ENCODE measurements at regions not wholly inside any gene's neighbourhood (a gene's known extent, or its start where the extent isn't known, plus 50 kb on each side); places are given as distances from the start of the nearest gene placed in this dataset.

DNA sequence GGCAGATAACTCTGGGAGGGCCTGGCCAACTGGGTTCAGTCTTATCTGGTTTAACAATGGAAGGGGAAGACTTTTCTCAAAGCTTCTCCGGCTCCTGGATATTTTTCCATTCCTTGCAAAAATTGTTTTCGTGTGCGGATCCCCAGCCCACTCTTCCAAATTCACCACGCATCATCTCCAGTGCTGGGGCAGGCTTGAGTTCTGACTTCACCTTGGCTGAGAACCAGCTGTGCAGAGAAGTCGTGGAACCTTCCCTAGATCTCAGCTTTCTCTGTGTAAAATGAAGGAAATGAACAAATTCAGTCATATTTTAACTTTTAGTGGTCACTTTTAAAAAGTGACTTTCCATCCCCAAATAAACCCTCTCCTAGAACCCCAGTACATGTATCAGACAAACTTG is 297.0 kb downstream of the TCF7L2 start:
- TF ChIP-seq, protein P1, sequence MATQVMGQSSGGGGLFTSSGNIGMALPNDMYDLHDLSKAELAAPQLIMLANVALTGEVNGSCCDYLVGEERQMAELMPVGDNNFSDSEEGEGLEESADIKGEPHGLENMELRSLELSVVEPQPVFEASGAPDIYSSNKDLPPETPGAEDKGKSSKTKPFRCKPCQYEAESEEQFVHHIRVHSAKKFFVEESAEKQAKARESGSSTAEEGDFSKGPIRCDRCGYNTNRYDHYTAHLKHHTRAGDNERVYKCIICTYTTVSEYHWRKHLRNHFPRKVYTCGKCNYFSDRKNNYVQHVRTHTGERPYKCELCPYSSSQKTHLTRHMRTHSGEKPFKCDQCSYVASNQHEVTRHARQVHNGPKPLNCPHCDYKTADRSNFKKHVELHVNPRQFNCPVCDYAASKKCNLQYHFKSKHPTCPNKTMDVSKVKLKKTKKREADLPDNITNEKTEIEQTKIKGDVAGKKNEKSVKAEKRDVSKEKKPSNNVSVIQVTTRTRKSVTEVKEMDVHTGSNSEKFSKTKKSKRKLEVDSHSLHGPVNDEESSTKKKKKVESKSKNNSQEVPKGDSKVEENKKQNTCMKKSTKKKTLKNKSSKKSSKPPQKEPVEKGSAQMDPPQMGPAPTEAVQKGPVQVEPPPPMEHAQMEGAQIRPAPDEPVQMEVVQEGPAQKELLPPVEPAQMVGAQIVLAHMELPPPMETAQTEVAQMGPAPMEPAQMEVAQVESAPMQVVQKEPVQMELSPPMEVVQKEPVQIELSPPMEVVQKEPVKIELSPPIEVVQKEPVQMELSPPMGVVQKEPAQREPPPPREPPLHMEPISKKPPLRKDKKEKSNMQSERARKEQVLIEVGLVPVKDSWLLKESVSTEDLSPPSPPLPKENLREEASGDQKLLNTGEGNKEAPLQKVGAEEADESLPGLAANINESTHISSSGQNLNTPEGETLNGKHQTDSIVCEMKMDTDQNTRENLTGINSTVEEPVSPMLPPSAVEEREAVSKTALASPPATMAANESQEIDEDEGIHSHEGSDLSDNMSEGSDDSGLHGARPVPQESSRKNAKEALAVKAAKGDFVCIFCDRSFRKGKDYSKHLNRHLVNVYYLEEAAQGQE (IDR thresholded peaks at IDR 0.05; ENCODE audit: insufficient read depth in 1 of 2, low read depth in 2 of 2, low read length in 2 of 2): no peak
- TF ChIP-seq SIN3A (IDR thresholded peaks at IDR 0.05; ENCODE audit: borderline replicate concordance, insufficient read depth, low read length) (no peak), POLR2AphosphoS5 (IDR thresholded peaks at IDR 0.05; ENCODE audit: low read depth, low read length) (no peak), TAF1 (IDR thresholded peaks at IDR 0.05; ENCODE audit: borderline replicate concordance, insufficient read depth, low read length) (no peak)

Data from PFSK-1 (cell line).